ENCODE measurements at regions not wholly inside any gene's neighbourhood (a gene's known extent, or its start where the extent isn't known, plus 50 kb on each side); places are given as distances from the start of the nearest gene placed in this dataset.

GRCh38 chr9:86682240-86682639 is 265.1 kb downstream of the GAS1 start:
- FAIRE-seq, result no peak

- FAIRE-seq, result no peak
Observed at GRCh38 chr9:86679909-86680308, 267.4 kb downstream of the GAS1 start.

DNA sequence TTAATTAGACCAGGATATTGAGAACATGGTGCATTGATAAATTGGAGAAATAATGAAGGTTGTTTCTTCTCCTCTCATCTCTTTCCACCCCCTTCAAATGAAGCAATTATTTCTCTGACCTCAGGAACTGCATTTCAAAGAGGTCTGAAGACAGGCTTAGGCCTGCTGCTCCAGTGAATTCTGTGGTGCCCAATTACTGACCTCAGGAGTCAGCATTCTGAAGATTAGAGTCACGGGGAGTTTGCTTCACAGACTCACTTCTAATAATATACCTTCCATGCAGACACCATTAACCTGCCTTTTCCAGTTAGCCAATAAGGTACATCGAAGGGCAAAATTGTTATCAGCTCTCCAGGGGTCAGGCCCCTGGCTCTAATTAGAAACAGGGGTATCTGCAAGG is 270.9 kb downstream of the GAS1 start:
- FAIRE-seq, result no peak

- FAIRE-seq, result no peak
Observed at GRCh38 chr9:86675805-86676204, 271.5 kb downstream of the GAS1 start.

DNA sequence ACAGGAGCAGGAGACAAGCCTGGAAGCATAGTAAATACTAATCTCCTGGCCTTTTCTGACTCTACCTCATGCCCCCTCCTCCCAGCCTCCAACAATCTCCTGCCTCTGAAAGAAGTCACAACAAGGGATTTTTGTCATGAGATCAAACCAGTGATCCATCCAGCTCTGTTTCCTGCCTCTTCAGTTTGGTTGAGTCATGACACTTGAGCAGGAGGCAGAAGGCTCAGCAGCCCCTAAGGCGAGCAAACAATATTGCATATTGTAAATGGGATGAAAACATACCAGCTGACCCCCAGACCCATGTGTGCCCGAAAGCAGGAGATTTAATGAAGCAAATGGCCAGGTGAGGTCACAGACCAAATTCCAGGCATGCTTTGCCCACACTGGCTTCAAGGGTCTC is 272.8 kb downstream of the GAS1 start:
- FAIRE-seq, result no peak

- FAIRE-seq, result no peak
Observed at GRCh38 chr9:86672966-86673365, 274.3 kb downstream of the GAS1 start.

- no peak for FAIRE-seq
Observed at GRCh38 chr9:86672301-86672700, 275.0 kb downstream of the GAS1 start.

- no peak for FAIRE-seq
Observed at GRCh38 chr9:86671018-86671417, 276.3 kb downstream of the GAS1 start.

DNA sequence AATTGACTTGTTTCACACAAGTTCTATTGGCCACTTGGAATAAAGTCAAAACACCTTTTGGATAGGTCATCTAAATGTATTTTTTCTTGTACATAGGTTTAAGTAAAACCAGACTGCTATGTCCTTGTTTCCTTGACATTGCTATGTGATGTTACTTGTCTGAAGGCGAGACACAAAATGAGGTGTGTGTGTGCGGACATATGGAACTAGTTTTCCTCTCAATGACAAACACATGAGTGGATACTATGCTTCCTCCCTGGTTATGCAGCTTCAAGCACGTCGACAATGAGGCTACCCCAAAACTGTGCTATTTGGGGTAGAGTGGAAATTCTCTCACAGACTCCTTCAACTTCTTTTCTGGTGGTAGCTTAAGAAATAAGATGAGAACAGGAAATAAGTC is 276.8 kb downstream of the GAS1 start:
- no peak for FAIRE-seq

DNA sequence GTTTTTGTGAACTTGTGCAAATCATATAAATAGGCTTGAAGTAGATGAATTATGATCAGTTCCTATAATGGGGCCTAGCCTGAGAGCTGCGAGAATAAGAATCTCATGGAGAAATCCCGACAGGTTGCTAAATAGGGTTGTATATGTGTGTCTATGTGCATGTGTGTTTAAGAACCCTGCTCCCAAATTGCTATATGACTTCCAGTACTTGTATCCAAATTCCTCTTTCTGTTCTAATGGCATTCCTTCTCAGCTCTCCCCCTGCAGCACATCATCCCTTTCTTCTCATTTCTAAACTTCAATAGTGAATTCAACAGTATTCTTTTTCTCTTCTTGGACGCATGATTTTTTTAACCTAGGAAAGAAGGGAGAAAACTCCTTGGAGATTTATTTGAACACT is 277.2 kb downstream of the GAS1 start:
- FAIRE-seq, result no peak

DNA sequence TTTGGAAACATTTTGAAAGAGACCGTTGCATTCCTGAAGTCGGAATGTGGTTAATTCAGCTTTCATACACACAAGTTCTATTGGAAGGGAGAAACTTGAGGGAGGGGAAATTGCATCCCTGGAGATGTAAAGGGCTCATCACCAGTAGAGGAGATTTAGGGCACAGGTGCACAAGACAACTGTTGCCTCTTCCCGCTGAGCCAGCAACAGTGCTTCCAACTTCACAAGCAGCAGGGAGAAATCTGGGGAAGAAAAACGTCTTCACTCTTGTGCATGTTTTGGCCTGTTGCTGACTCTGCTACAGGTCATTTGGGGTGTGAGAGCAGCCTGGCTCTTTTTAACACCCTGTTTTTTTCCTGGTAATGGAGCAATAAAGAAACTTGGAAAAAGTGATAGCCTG is 277.9 kb downstream of the GAS1 start:
- no peak for FAIRE-seq

GRCh38 chr9:86668488-86668887 is 278.8 kb downstream of the GAS1 start:
- no peak for FAIRE-seq

GRCh38 chr9:86667307-86667706 is 280.0 kb downstream of the GAS1 start:
- no peak for FAIRE-seq

DNA sequence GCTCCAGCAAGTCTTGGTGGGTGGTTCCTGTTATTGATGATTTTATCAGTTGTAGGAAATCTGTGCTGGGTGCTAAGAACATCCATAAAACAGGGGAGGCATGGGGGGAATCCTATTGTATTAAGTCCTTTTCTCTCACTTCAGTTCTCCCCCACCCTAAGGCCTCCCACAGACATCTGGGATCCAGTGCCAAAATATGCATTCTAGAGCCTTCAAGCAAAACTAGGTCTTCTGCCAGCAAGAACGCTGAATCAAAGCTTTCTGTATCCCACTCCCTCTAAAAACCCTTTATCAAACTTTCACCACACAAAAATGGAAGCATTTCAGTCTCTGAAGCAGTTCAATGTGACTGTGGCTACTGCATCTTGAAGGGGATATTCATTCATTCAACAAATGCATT is 281.9 kb downstream of the GAS1 start:
- no peak for FAIRE-seq

DNA sequence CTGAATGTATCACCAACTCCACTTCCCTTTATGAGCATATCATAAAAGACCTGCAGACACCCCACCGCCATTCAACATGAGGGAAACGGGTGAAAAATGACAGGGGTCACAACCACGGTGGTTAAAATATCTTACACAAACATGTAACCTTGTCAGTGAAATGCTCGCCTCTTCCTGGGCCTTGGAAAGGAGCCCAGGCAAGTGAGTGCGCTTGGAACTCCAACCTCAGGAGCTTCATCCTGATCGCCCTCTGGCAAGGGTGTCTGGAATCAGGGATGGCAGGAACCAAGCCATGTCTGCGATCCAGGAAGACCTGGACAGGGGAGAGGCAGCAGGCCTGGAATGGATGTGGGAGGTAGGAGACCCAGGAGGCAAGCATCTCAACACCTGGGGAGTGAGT is 282.7 kb downstream of the GAS1 start:
- FAIRE-seq, result no peak

DNA sequence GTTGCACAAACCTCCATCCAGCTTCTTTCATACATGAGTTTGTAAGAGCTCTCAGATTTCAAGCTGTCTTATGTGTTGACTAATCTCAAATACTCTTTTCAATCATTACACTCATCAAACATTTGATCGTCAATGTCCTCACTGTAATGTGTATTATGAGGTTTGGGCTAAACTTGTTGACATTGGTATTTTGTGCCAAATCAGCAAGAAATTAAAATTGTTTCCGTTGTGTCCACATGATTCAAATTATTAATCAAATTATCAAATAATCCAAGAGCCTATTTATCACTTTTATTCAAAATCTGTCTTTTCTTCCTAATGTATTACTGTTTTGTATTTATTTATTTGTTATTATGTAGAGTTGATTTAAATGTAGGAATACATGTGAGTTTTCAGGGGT is 283.4 kb downstream of the GAS1 start:
- no peak for FAIRE-seq

GRCh38 chr9:86662890-86663468 is 284.3 kb downstream of the GAS1 start:
- no peak for FAIRE-seq

GRCh38 chr9:86660146-86660943 is 287.0 kb downstream of the GAS1 start:
- no peak for FAIRE-seq

DNA sequence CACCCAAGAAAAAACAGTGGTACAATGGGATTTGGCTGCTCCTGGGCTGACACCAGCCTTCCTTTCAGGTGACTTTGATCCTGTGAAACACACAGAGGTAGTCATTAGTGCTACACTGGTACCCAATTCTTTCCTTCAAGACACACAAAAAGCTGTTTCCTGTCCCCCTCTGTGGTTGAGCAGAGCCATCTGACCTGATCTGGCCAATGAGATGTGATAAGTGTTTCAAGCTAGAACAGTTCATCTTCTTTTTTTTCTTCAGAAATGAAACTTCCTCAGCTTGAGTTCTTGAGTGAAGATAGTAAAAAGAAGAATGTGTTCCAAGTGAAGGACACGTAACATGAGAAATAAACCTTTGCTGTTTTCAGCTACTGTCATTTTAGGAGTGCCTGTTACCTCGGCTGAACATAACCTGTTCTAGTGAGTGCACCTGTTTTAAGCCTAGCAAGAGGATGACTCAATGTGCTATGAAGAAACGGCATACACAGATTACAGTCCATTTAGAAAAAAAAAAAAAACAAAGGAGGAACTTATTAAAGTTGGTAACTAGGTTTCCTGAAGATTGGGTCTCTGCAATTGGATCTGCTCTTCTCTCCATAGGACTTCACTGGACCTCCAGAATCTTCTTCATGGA is 287.8 kb downstream of the GAS1 start:
- no peak for FAIRE-seq

GRCh38 chr9:86655147-86655546 is 292.2 kb downstream of the GAS1 start:
- FAIRE-seq, result no peak

GRCh38 chr9:86653466-86653865 is 293.8 kb downstream of the GAS1 start:
- FAIRE-seq, result no peak

DNA sequence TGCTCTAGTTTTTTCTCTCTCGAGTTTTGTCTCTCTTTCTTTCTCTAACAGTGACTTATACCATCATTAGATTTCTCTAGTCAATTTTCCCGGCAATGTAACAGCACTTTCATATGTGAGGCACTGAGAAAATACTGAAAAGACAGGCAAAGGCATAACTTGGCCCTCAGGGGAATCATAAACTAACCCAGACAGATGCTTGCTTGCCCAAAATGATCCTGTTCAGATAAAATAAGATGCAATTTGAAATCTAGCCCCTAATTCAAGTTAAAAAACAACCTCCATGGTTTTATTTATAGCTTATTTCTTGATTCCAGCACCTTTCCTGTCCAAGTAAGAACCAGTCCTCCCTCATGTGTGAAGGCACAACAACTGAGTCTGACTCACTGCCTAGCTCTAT is 294.6 kb downstream of the GAS1 start:
- FAIRE-seq, result no peak

DNA sequence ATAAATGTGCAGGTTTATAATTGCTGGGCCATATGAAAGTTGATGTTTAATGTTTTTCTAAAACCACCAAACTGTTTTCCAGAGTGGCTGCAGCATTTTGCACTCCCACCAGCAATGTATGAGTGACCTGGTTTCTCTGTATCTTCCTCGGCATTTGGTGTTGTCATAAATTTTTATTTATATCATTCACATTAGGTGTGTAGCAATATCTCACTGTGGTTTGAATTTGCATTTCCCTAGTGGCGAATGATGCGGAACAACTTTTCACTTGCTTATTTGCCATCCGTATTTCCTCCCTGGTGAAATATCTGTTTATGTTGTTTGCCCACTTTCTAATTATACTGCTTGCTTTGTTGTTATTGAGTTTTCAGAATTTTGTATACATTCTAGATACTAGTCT is 295.7 kb upstream of the TUT7 start:
- FAIRE-seq, result no peak

- no peak for FAIRE-seq
Observed at GRCh38 chr9:86648828-86649170, 294.6 kb upstream of the TUT7 start.
